ENCODE measurements at regions not wholly inside any gene's neighbourhood (a gene's known extent, or its start where the extent isn't known, plus 50 kb on each side); places are given as distances from the start of the nearest gene placed in this dataset.

- H3K9me3 ChIP-seq: no peaks in the 10 kb centered on the region
- H3K36me3 ChIP-seq: no peaks in the 10 kb centered on the region
- H3K4me3 ChIP-seq (ENCODE audit: low read depth in 1 of 2, low read length in 1 of 2): no peak overlapping the region
- H3K27me3 ChIP-seq: no peaks in the 10 kb centered on the region
- no peak overlapping the region for H3K27ac ChIP-seq
- no peak for TF ChIP-seq CTCF (IDR thresholded peaks at IDR 0.05)
- peaks cover 16 to 21% of the 10 kb centered on the region in 2 experiments for H3K4me1 ChIP-seq (ENCODE audit: control insufficient read depth in 1 of 2, insufficient read depth in 1 of 2, low read depth in 1 of 2, low read length in 1 of 2)
Observed at GRCh38 chr6:105896821-105897095, 189.4 kb upstream of the PRDM1 start.

GRCh38 chr6:105896052-105896820 lies 189.9 kb upstream of the PRDM1 start:
- Histone ChIP-seq H3K4me1 (ENCODE audit: control insufficient read depth in 1 of 2, insufficient read depth in 1 of 2, low read depth in 1 of 2, low read length in 1 of 2) (peaks cover 16 to 21% of the 10 kb centered on the region in 2 experiments), H3K36me3 (no peaks in the 10 kb centered on the region), H3K27me3 (no peaks in the 10 kb centered on the region), H3K27ac (no peak overlapping the region), H3K9me3 (no peaks in the 10 kb centered on the region), H3K4me3 (ENCODE audit: low read depth in 1 of 2, low read length in 1 of 2) (no peak overlapping the region)
- no peak for TF ChIP-seq CTCF (IDR thresholded peaks at IDR 0.05)

GRCh38 chr6:105894556-105894955 lies 191.6 kb upstream of the PRDM1 start:
- Histone ChIP-seq H3K27me3 (no peaks in the 10 kb centered on the region), H3K27ac (no peak overlapping the region), H3K4me3 (ENCODE audit: low read depth in 1 of 2, low read length in 1 of 2) (no peak overlapping the region), H3K36me3 (no peaks in the 10 kb centered on the region), H3K9me3 (no peaks in the 10 kb centered on the region), H3K4me1 (ENCODE audit: control insufficient read depth in 1 of 2, insufficient read depth in 1 of 2, low read depth in 1 of 2, low read length in 1 of 2) (peaks cover 8 to 10% of the 10 kb centered on the region in 2 experiments)
- TF ChIP-seq CTCF (IDR thresholded peaks at IDR 0.05): no peak

GRCh38 chr6:105893741-105894140 lies 192.4 kb upstream of the PRDM1 start:
- H3K4me1 ChIP-seq (ENCODE audit: control insufficient read depth in 1 of 2, insufficient read depth in 1 of 2, low read depth in 1 of 2, low read length in 1 of 2): peaks cover 8 to 10% of the 10 kb centered on the region in 2 experiments
- H3K9me3 ChIP-seq: no peaks in the 10 kb centered on the region
- no peaks in the 10 kb centered on the region for H3K36me3 ChIP-seq
- no peaks in the 10 kb centered on the region for H3K27me3 ChIP-seq
- H3K4me3 ChIP-seq (ENCODE audit: low read depth in 1 of 2, low read length in 1 of 2): no peak overlapping the region
- no peak overlapping the region for H3K27ac ChIP-seq
- TF ChIP-seq CTCF (IDR thresholded peaks at IDR 0.05): no peak

- Histone ChIP-seq H3K27ac (peak overlapping the region; percentile 22), H3K27me3 (no peaks in the 10 kb centered on the region), H3K36me3 (no peaks in the 10 kb centered on the region), H3K9me3 (no peaks in the 10 kb centered on the region), H3K4me3 (ENCODE audit: low read depth in 1 of 2, low read length in 1 of 2) (no peak overlapping the region), H3K4me1 (ENCODE audit: control insufficient read depth in 1 of 2, insufficient read depth in 1 of 2, low read depth in 1 of 2, low read length in 1 of 2) (peaks cover 8 to 10% of the 10 kb centered on the region in 2 experiments)
- TF ChIP-seq CTCF (IDR thresholded peaks at IDR 0.05): no peak
Observed at GRCh38 chr6:105892577-105893262, 193.4 kb upstream of the PRDM1 start.
